AG09319 (cell line): ENCODE measurements at regions not wholly inside any gene's neighbourhood (a gene's known extent, or its start where the extent isn't known, plus 50 kb on each side); places are given as distances from the start of the nearest gene placed in this dataset.

ENCODE experiments used
- DNase-seq: peaks from one replicate; pipeline ENCODE4 v3.0.0-alpha.2; 2010; ENCODE audit warnings: low read depth; ENCODE audit errors: extremely low read depth
- CTCF ChIP-seq: IDR thresholded peaks from 2 replicates; pipeline ENCODE4 v1.5.1; 2011; ENCODE audit warnings: low read depth, mild to moderate bottlenecking, inconsistent platforms, low read length, moderate library complexity

GRCh38 chr17:13750816-13751793 is 149.4 kb upstream of the HS3ST3A1 start:
- no peak for DNase-seq
- TF ChIP-seq CTCF, result no peak

GRCh38 chr17:13753154-13753553 is 151.4 kb upstream of the HS3ST3A1 start:
- DNase-seq, result no peak
- TF ChIP-seq CTCF, result no peak

GRCh38 chr17:13753771-13754170 is 152.0 kb upstream of the HS3ST3A1 start:
- TF ChIP-seq CTCF, result no peak
- DNase-seq, result no peak

DNA sequence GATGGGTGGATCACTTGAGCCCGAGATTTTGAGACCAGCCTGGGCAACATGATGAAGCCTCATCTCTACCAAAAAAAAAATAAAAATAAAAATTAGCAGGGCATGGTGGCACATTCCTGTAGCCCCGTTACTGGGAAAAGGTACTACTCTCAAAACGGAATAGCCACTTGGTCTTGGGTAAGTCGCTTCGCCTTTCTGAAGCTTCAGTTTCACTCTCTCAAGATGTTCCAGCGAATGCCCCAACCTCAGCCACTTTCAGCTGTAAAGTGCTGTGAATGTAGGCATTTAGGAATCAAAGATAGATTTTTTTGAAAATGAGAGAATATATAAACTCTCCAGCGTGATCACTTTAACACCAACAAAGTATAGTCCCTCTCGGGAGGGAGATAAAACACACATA is 154.1 kb upstream of the HS3ST3A1 start:
- DNase-seq, result no peak
- no peak for TF ChIP-seq CTCF

GRCh38 chr17:13756763-13757162 is 155.0 kb upstream of the HS3ST3A1 start:
- no peak for TF ChIP-seq CTCF
- DNase-seq, result no peak

DNA sequence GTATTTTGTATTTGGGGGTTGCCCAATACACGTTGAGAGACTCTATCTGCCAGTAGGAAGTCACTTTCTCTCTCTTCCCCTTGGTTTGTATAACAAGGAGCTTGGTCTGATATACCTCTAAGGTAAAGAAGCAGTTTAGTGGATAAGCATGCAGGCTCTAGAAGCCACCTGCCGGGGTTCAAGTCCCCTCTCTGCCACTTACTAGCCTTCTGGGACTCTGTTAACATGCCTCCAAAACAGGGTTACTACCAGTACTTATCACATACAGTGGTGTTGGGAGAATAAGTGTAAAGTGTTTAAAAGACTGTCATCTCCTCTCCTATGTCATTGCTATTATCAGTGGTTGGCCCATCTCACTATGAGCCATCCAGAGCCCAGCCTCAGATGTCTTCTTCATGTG is 156.1 kb upstream of the HS3ST3A1 start:
- TF ChIP-seq CTCF, result no peak
- DNase-seq, result no peak

DNA sequence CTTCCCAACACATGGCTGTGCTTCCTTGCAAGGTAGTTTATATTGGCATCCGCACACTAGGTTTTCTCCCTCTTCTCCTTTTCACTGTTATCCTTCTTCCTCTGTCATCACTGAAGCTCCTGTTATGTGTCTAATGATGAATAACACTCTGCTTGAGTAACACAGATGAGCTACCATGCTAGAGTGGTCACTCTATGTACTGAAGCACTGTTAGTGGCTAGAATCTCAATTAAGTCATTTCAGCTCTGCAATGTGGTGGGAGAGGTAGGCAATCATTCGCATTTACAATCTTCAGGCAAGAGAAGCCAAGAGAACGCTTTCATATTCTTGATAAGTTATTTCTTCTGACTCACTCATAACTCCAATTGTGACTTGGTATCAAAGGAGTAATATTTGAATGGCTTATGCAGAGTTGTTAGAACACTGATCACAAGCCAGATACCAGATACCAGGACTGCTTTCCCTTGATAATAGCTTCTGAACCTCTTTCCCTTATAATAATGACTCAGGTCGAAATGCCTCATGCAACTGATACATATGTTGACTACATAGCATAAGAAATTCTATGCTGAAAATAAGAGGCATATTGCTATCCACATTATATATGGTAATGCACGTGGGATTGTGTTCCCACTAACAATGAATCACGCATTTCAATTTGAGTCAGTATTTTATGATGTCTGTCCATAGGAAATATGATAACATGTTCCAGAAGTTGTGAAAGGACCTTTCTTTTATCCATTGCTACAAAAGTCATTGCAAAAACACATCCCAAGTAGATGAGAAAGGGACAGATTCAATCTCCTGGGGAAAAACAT is 158.0 kb upstream of the HS3ST3A1 start:
- TF ChIP-seq CTCF, result no peak

More for the DNA sequence above, 158.0 kb upstream of the HS3ST3A1 start:
- DNase-seq, result no peak
